Ovary (tissue), 7 donors: ENCODE measurements at regions not wholly inside any gene's neighbourhood (a gene's known extent, or its start where the extent isn't known, plus 50 kb on each side); places are given as distances from the start of the nearest gene placed in this dataset.
"Not testable (repeated sequence)": the region's sequence is repeated elsewhere in the genome, so short reads cannot be mapped to it uniquely, and the experiment has no call there.

Experiments used
- DNase-seq, 5 donors: peaks; one replicate each; pipeline ENCODE4 v3.0.0-alpha.2; 2019 to 2020
- H3K27ac ChIP-seq, 2 donors: fragments of 200-600 bp; one replicate each; pipeline versions ENCODE4 v1.5.1 to v1.8.0; 2019 to 2022
- H3K27me3 ChIP-seq: fragments of 200-600 bp; one replicate; pipeline ENCODE4 v1.8.0; 2022
- H3K36me3 ChIP-seq: fragments of 200-600 bp; sonication (generic); one replicate; pipeline ENCODE4 v1.5.1; 2019
- H3K4me1 ChIP-seq: one replicate; pipeline ENCODE4 v1.8.1; 2013; ENCODE audit warnings: mild to moderate bottlenecking, moderate library complexity; ENCODE audit not compliant: insufficient read depth
- H3K4me3 ChIP-seq: fragments of 200-600 bp; sonication (generic); one replicate; pipeline ENCODE4 v1.5.1; 2017
- H3K9me3 ChIP-seq, 2 donors: fragments of 200-600 bp in 1 of 2; sonication (generic) in 1 of 2; one replicate each; pipeline versions ENCODE4 v1.5.1 to v1.8.1; 2013 to 2019; ENCODE audit warnings: mild to moderate bottlenecking in 1 of 2, moderate library complexity in 1 of 2
- CTCF ChIP-seq, 3 donors: fragments of 450-650 bp in 2 of 3; fragments of 200-600 bp in 1 of 3; IDR thresholded peaks; one replicate each; pipeline versions ENCODE4 v1.5.1 to v1.8.0; 2016 to 2022; ENCODE audit warnings: antibody characterized with exemption in 3 of 3, mild to moderate bottlenecking in 1 of 3
- EP300 ChIP-seq: sonication (generic); formaldehyde crosslinking; IDR thresholded peaks from one replicate; pipeline ENCODE4 v1.6.1; 2017; ENCODE audit warnings: antibody characterized with exemption
- POLR2A ChIP-seq: fragments of 450-650 bp; IDR thresholded peaks from one replicate; pipeline ENCODE4 v1.6.1; 2017; ENCODE audit warnings: antibody characterized with exemption, mild to moderate bottlenecking, moderate library complexity
- WGBS, 3 donors: extraction: QIAGEN DNeasy Blood & Tissue Kit in 1 of 3; methylation state at CpG; one replicate each; pipeline versions ENCODE4 v1.1.5 to v1.1.7; 2013 to 2017; 5-methylcytosine and 5-hydroxymethylcytosine counted together
- intact Hi-C, 4 donors: fragments of 100-400 bp; cut with DNase I; formaldehyde crosslinking; loops; one replicate each; pipeline versions ENCODE4 v1.11.0 to v1.15.1; 2022 to 2023
- donor health status: DM: no; HTN: no; CAD: no; lungs with moderate emphysema.
- donor health status: DM: no; HTN: no; CAD: no.
- donor health status: Bipolar disorder and iron deficiency.
- donor health status: DM: no; HTN: no; CAD: no.
- donor health status: DM: yes; HTN: yes; CAD: no.

DNA sequence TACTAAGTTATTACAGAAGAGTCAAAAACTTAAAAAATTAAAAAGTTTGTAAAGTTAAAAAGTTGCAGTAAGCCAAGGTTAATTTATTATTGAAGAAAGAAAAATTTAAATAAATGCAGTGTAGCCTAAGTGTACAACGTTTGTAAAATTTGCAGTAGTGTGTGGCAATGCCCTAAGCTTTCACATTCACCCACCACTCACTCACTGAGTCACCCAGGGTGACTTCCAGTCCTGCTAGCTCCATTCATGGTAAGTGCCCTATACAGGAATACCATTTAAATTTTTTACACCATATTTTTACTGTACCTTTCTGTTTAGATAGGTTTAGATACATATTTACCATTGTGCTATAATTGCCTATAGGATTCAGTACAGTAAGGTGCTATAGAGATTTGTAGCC lies 88.6 kb downstream of the CTH start:
- Histone ChIP-seq H3K4me1 (peaks cover under 1% of the 10 kb centered on the region), H3K4me3 (no peak overlapping the region), H3K36me3 (no peaks in the 10 kb centered on the region), H3K27me3 (no peaks in the 10 kb centered on the region), H3K9me3 (no peaks in the 10 kb centered on the region), H3K27ac (no peak overlapping the region)
- TF ChIP-seq EP300 (no peak), CTCF (IDR thresholded peaks at IDR 0.05) (no peak), POLR2A (no peak)
- WGBS, 3 donors: 25 to 42% (median 32%) methylated on average over 1 of the region's 1 CpG
- DNase-seq: no peak
- intact Hi-C loops: loop anchor here in 1 of 4 donors (5.0 kb wide), 1 partner anchor 362 kb away; no protein-coding TSS in a partner anchor

DNA sequence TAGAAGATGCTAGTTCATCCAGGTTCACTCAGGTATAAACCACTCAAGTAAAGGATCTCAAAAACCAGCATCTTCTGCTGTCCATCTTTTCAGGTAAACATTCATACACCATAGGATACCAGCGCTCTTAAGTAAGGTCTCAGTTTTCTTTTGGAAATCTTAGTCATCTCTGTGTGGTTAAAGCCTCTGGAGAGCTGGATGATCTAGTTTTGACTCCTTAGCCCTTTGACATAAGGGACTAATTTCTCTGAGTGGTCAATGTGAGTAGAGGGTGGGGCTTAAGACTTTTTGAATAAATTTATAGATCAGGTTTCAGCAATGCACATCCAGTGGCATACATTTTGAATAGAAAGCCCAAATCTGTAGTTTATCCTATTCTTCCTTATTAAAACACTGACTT lies 92.3 kb downstream of the CTH start:
- no peak overlapping the region for H3K27ac ChIP-seq
- H3K27me3 ChIP-seq: no peaks in the 10 kb centered on the region
- H3K4me3 ChIP-seq: no peak overlapping the region
- no peak for DNase-seq
- WGBS, 3 donors: 89 to 100% (median 95%) methylated on average over 1 of the region's 1 CpG
- intact Hi-C loops: loop anchor here in 1 of 4 donors (5.0 kb wide), 1 partner anchor 366 kb away; no protein-coding TSS in a partner anchor
- H3K9me3 ChIP-seq: no peaks in the 10 kb centered on the region
- no peaks in the 10 kb centered on the region for H3K36me3 ChIP-seq
- peaks cover 2% of the 10 kb centered on the region for H3K4me1 ChIP-seq
- TF ChIP-seq CTCF (IDR thresholded peaks at IDR 0.05): no peak
- TF ChIP-seq EP300: no peak
- no peak for TF ChIP-seq POLR2A

- intact Hi-C loops: loop anchor here in 1 of 4 donors (5.0 kb wide), 1 partner anchor 367 kb away; no protein-coding TSS in a partner anchor
- no peak overlapping the region for H3K27ac ChIP-seq
Observed at GRCh38 chr1:70504176-70504820, 93.2 kb downstream of the CTH start.

GRCh38 chr1:70504821-70505193 lies 93.7 kb downstream of the CTH start:
- Histone ChIP-seq H3K36me3 (no peaks in the 10 kb centered on the region), H3K9me3 (no peaks in the 10 kb centered on the region), H3K27me3 (no peaks in the 10 kb centered on the region), H3K4me3 (no peak overlapping the region), H3K27ac (no peak overlapping the region), H3K4me1 (peaks cover 2% of the 10 kb centered on the region)
- intact Hi-C loops: loop anchor here in 2 of 4 donors (5.0 kb wide), 2 partner anchors 368 to 373 kb away; no protein-coding TSS in a partner anchor
- 5 to 21% (median 15%) methylated on average over 2 of the region's 2 CpGs for WGBS, 3 donors
- TF ChIP-seq CTCF (IDR thresholded peaks at IDR 0.05) (no peak), EP300 (no peak), POLR2A (no peak)
- peak in 2 of 5 donors; percentile 9 to 42 for DNase-seq

More at GRCh38 chr1:70504176-70504820, 93.2 kb downstream of the CTH start:
- no peak for TF ChIP-seq POLR2A
- TF ChIP-seq EP300: no peak
- no peak for TF ChIP-seq CTCF (IDR thresholded peaks at IDR 0.05)
- DNase-seq: no peak
- WGBS, 3 donors: 81 to 86% (median 85%) methylated on average over 7 of the region's 7 CpGs
- Histone ChIP-seq H3K4me3 (no peak overlapping the region), H3K36me3 (no peaks in the 10 kb centered on the region), H3K27me3 (no peaks in the 10 kb centered on the region), H3K4me1 (peaks cover 2% of the 10 kb centered on the region), H3K9me3 (no peaks in the 10 kb centered on the region)

- H3K9me3 ChIP-seq, H3K27me3 ChIP-seq, H3K27ac ChIP-seq, H3K4me3 ChIP-seq, H3K36me3 ChIP-seq, DNase-seq, H3K4me1 ChIP-seq: not testable (repeated sequence)
- intact Hi-C loops: loop anchor here in 1 of 4 donors (5.0 kb wide), 1 partner anchor 376 kb away; no protein-coding TSS in a partner anchor
- 91 to 97% (median 94%) methylated on average over 3 of the region's 3 CpGs for WGBS, 3 donors
Observed at GRCh38 chr1:70507991-70508390, 96.9 kb downstream of the CTH start.
